MM.1S (cell line): ENCODE measurements at regions not wholly inside any gene's neighbourhood (a gene's known extent, or its start where the extent isn't known, plus 50 kb on each side); places are given as distances from the start of the nearest gene placed in this dataset.
"Not testable (repeated sequence)": the region's sequence is repeated elsewhere in the genome, so short reads cannot be mapped to it uniquely, and the experiment has no call there.

Source experiments
- DNase-seq: peaks from one replicate; pipeline ENCODE4 v3.0.0-alpha.2; 2015
- H2AFZ ChIP-seq: fragments of 300-600 bp; sonication (generic); 2 replicates; pipeline ENCODE4 v1.6.0; 2016; ENCODE audit warnings: antibody characterized with exemption, low read length
- H3F3A ChIP-seq: fragments of 300-600 bp; sonication (generic); 2 replicates; pipeline ENCODE4 v1.6.1; 2016; ENCODE audit warnings: mild to moderate bottlenecking, antibody characterized with exemption, low read length, moderate library complexity, mixed read lengths; ENCODE audit not compliant: insufficient read depth
- H3K27ac ChIP-seq: fragments of 300-600 bp; sonication (generic); 2 replicates; pipeline ENCODE4 v1.5.1; 2016; ENCODE audit warnings: mild to moderate bottlenecking, low read length
- H3K27me3 ChIP-seq: fragments of 300-600 bp; sonication (generic); replicated peaks from 2 replicates; pipeline ENCODE4 v1.6.0; 2016; ENCODE audit warnings: low read length; ENCODE audit not compliant: insufficient read depth
- H3K36me3 ChIP-seq: fragments of 300-600 bp; sonication (generic); replicated peaks from 2 replicates; pipeline ENCODE4 v1.6.1; 2016; ENCODE audit warnings: mild to moderate bottlenecking, low read length, mixed read lengths; ENCODE audit not compliant: insufficient read depth
- H3K4me1 ChIP-seq: fragments of 300-600 bp; sonication (generic); 2 replicates; pipeline ENCODE4 v1.6.1; 2016; ENCODE audit warnings: low read length, mixed read lengths
- H3K4me2 ChIP-seq: fragments of 300-600 bp; sonication (generic); 2 replicates; pipeline ENCODE4 v1.6.0; 2016; ENCODE audit warnings: low read depth, low read length
- H3K4me3 ChIP-seq: fragments of 300-600 bp; sonication (generic); 2 replicates; pipeline ENCODE4 v1.5.1; 2016; ENCODE audit warnings: low read length, mixed read lengths
- H3K79me2 ChIP-seq: fragments of 300-600 bp; sonication (generic); 2 replicates; pipeline ENCODE4 v1.6.1; 2016; ENCODE audit warnings: mixed run types, low read length, mixed read lengths
- H3K9ac ChIP-seq: fragments of 300-600 bp; sonication (generic); 2 replicates; pipeline ENCODE4 v1.6.1; 2016; ENCODE audit warnings: low read length, mixed read lengths
- H3K9me2 ChIP-seq: fragments of 300-600 bp; sonication (generic); replicated peaks from 2 replicates; pipeline ENCODE4 v1.6.1; 2016; ENCODE audit warnings: mild to moderate bottlenecking, low read length, mixed read lengths; ENCODE audit not compliant: insufficient read depth
- H3K9me3 ChIP-seq: fragments of 300-600 bp; sonication (generic); replicated peaks from 2 replicates; pipeline ENCODE4 v1.6.1; 2016; ENCODE audit warnings: mild to moderate bottlenecking, low read length, mixed read lengths; ENCODE audit not compliant: insufficient read depth
- H4K20me1 ChIP-seq: fragments of 300-600 bp; sonication (generic); 2 replicates; pipeline ENCODE4 v1.6.1; 2016; ENCODE audit warnings: mild to moderate bottlenecking, low read length, moderate library complexity, mixed read lengths; ENCODE audit not compliant: insufficient read depth
- CTCF ChIP-seq: fragments of 300-600 bp; sonication (generic); IDR thresholded peaks from 2 replicates; pipeline ENCODE4 v1.5.1; 2016; ENCODE audit warnings: antibody characterized with exemption, low read length, mixed read lengths
- EZH2 ChIP-seq: fragments of 300-600 bp; sonication (generic); optimal IDR thresholded peaks from 2 replicates; pipeline ENCODE3; 2017; ENCODE audit warnings: low read depth, mild to moderate bottlenecking, antibody characterized with exemption, low read length, mixed read lengths
- EZH2phosphoT487 ChIP-seq: fragments of 300-600 bp; sonication (generic); IDR thresholded peaks from 2 replicates; pipeline ENCODE4 v1.6.1; 2018; ENCODE audit warnings: antibody characterized with exemption, low read length

GRCh38 chr7:66466081-66466600 lies 162.5 kb upstream of the KCTD7 start:
- no peak overlapping the region for H2AFZ ChIP-seq
- H3K9ac ChIP-seq, result no peak overlapping the region
- no peaks in the 10 kb centered on the region for H3K27me3 ChIP-seq
- no peak overlapping the region for H3K4me3 ChIP-seq
- H3K27ac ChIP-seq, result no peak overlapping the region
- no peak for TF ChIP-seq EZH2phosphoT487
- no peak for TF ChIP-seq CTCF
- no peak overlapping the region for H3K4me2 ChIP-seq
- H3K79me2 ChIP-seq, result no peaks in the 10 kb centered on the region
- no peaks in the 10 kb centered on the region for H3K9me3 ChIP-seq
- H3K4me1 ChIP-seq, result no peaks in the 10 kb centered on the region
- no peaks in the 10 kb centered on the region for H3K9me2 ChIP-seq
- no peaks in the 10 kb centered on the region for H4K20me1 ChIP-seq
- no peaks in the 10 kb centered on the region for H3K36me3 ChIP-seq
- DNase-seq, result no peak
- no peaks in the 10 kb centered on the region for H3F3A ChIP-seq

- no peak overlapping the region for H3K9ac ChIP-seq
- no peaks in the 10 kb centered on the region for H3K9me2 ChIP-seq
- no peaks in the 10 kb centered on the region for H3K36me3 ChIP-seq
- H3K4me3 ChIP-seq, result no peak overlapping the region
- H3K79me2 ChIP-seq, result no peaks in the 10 kb centered on the region
- TF ChIP-seq CTCF, result no peak
- no peak for TF ChIP-seq EZH2
- TF ChIP-seq EZH2phosphoT487, result no peak
- DNase-seq, result no peak
- no peak overlapping the region for H2AFZ ChIP-seq
- no peaks in the 10 kb centered on the region for H3K27me3 ChIP-seq
- no peak overlapping the region for H3K27ac ChIP-seq
- no peaks in the 10 kb centered on the region for H3F3A ChIP-seq
- no peaks in the 10 kb centered on the region for H4K20me1 ChIP-seq
- no peak overlapping the region for H3K4me2 ChIP-seq
- H3K4me1 ChIP-seq, result no peaks in the 10 kb centered on the region
- H3K9me3 ChIP-seq, result no peaks in the 10 kb centered on the region
Measured at GRCh38 chr7:66467887-66468286, 160.8 kb upstream of the KCTD7 start.

- H3K27ac ChIP-seq, H3K9me2 ChIP-seq, H3K4me2 ChIP-seq, H4K20me1 ChIP-seq, H3F3A ChIP-seq, H3K9me3 ChIP-seq, H3K27me3 ChIP-seq, DNase-seq, H3K9ac ChIP-seq, H3K4me3 ChIP-seq, H3K36me3 ChIP-seq, H3K4me1 ChIP-seq, H2AFZ ChIP-seq, H3K79me2 ChIP-seq: not testable (repeated sequence)
Measured at GRCh38 chr7:66473064-66473463, 155.6 kb upstream of the KCTD7 start.

GRCh38 chr7:66474441-66474840 lies 154.2 kb upstream of the KCTD7 start:
- H3K9me2 ChIP-seq, result no peaks in the 10 kb centered on the region
- H3K4me1 ChIP-seq, result no peaks in the 10 kb centered on the region
- H3K27ac ChIP-seq, result no peak overlapping the region
- no peaks in the 10 kb centered on the region for H3K36me3 ChIP-seq
- no peak for TF ChIP-seq CTCF
- no peak for TF ChIP-seq EZH2phosphoT487
- no peak for TF ChIP-seq EZH2
- no peak overlapping the region for H2AFZ ChIP-seq
- no peaks in the 10 kb centered on the region for H3K79me2 ChIP-seq
- no peaks in the 10 kb centered on the region for H3K27me3 ChIP-seq
- H3K4me3 ChIP-seq, result no peak overlapping the region
- no peaks in the 10 kb centered on the region for H3K9me3 ChIP-seq
- H3F3A ChIP-seq, result no peaks in the 10 kb centered on the region
- H3K9ac ChIP-seq, result no peak overlapping the region
- H4K20me1 ChIP-seq, result no peaks in the 10 kb centered on the region
- DNase-seq, result no peak
- no peak overlapping the region for H3K4me2 ChIP-seq

- not testable (repeated sequence) for H3K4me3 ChIP-seq, H3K9ac ChIP-seq, DNase-seq, H3K9me2 ChIP-seq, H3K36me3 ChIP-seq, H2AFZ ChIP-seq, H3K79me2 ChIP-seq, H3K9me3 ChIP-seq, H4K20me1 ChIP-seq, H3K27ac ChIP-seq, H3F3A ChIP-seq, H3K27me3 ChIP-seq, H3K4me1 ChIP-seq, H3K4me2 ChIP-seq
Measured at GRCh38 chr7:66476056-66476455, 152.6 kb upstream of the KCTD7 start.

GRCh38 chr7:66477822-66478397 lies 150.8 kb upstream of the KCTD7 start:
- H3K9me3 ChIP-seq, H3K27ac ChIP-seq, H3K4me2 ChIP-seq, H3K9ac ChIP-seq, H3K36me3 ChIP-seq, H3K27me3 ChIP-seq, DNase-seq, H4K20me1 ChIP-seq, H3K79me2 ChIP-seq, H3K4me1 ChIP-seq, H3F3A ChIP-seq, H3K4me3 ChIP-seq, H3K9me2 ChIP-seq, H2AFZ ChIP-seq: not testable (repeated sequence)
